ENCODE measurements at regions not wholly inside any gene's neighbourhood (a gene's known extent, or its start where the extent isn't known, plus 50 kb on each side); places are given as distances from the start of the nearest gene placed in this dataset.

DNA sequence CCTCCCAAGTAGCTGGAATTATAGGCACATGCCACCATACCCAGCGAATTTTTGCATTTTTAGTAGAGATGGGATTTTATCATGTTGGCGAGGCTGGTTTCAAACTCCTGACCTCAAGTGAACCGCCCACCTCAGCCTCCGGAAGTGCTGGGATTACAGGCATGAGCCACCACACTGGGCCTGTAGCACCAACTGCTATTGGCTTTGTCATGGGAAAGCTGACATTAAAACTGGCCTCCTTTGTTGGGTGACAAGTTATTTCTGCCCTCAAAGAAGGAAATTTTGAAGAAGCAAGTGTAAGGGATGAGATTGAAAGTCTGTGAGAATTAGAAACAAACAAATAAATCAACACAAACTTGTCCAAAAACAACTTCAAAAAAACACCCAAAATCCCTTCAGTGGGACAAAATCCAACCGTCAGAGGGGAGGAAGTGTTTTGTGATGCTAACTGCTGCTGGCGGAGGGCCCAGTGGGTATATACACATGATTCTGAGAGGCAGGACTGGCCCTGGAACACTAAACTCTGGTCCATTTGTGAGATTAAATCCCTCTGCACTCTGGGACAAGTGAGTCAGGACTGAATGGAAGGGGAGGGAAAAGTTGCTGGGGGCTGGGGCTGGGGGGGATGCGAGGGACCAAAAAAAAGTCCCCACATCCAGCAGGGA lies 87.5 kb upstream of the NAA20 start:
- DNase-seq, result no peak
- no peak for ATAC-seq (ENCODE audit: low read depth)
- no peak overlapping the region for H3K4me3 Mint-ChIP-seq
- no peaks in the 10 kb centered on the region for H3K79me2 ChIP-seq (ENCODE audit: control insufficient read depth, insufficient read depth, low read length)
- H3K36me3 ChIP-seq (replicated peaks in 1 of 2; ENCODE audit: control extremely low read depth in 1 of 2, control insufficient read depth in 1 of 2, extremely low read depth in 1 of 2, insufficient read depth in 2 of 2, low read length in 1 of 2), result no peaks in the 10 kb centered on the region
- H4K20me1 ChIP-seq (ENCODE audit: control insufficient read depth, insufficient read depth, low read length, poor library complexity, severe bottlenecking), result no peaks in the 10 kb centered on the region
- TF ChIP-seq EZH2 (IDR thresholded peaks at IDR 0.05; ENCODE audit: borderline replicate concordance, insufficient read depth, low read depth, low read length, poor library complexity, severe bottlenecking), result no peak
- TF ChIP-seq CTCF (IDR thresholded peaks at IDR 0.05), result no peak
- ChIA-PET CTCF (no interaction called here), POLR2A (interaction anchor here (0.6 kb wide), 1 partner anchor 11 kb away, joined by 3 read pairs; no protein-coding TSS in a partner anchor)
- H2AFZ ChIP-seq (ENCODE audit: insufficient read depth, low read depth, low read length, poor library complexity, severe bottlenecking), result no peak overlapping the region
- H3K4me1 Mint-ChIP-seq, result peaks cover 6% of the 10 kb centered on the region
- H3K27me3 Mint-ChIP-seq, result no peaks in the 10 kb centered on the region
- H3K4me1 ChIP-seq (ENCODE audit: control insufficient read depth in 2 of 2, insufficient read depth in 2 of 2, low read length in 2 of 2), result peaks cover 6% of the 10 kb centered on the region in 2 donors
- H3K4me3 ChIP-seq (ENCODE audit: control extremely low read depth in 1 of 5, extremely low read depth in 1 of 5, insufficient read depth in 1 of 5, low read depth in 2 of 5, low read length in 4 of 5), result no peak overlapping the region
- no peak overlapping the region for H3K27ac Mint-ChIP-seq
- H3K9me3 ChIP-seq (ENCODE audit: control extremely low read depth in 1 of 3, control insufficient read depth in 2 of 3, insufficient read depth in 1 of 3, low read length in 2 of 3), result no peaks in the 10 kb centered on the region
- no peak overlapping the region for H3K27ac ChIP-seq (ENCODE audit: low read length in 2 of 2)
- H3K27me3 ChIP-seq (replicated peaks in 1 of 4; ENCODE audit: control extremely low read depth in 1 of 4, control insufficient read depth in 3 of 4, insufficient read depth in 4 of 4, low read length in 3 of 4), result no peaks in the 10 kb centered on the region
- no peak overlapping the region for H3K9ac ChIP-seq (ENCODE audit: low read length)
- WGBS (ENCODE audit: insufficient coverage), result 84% methylated on average over 6 of the region's 7 CpGs
- intact Hi-C loops (cut with micrococcal nuclease), result no loop called here
- H3K9me3 Mint-ChIP-seq (ENCODE audit: insufficient read depth), result no peaks in the 10 kb centered on the region
- no peak overlapping the region for H3K4me2 ChIP-seq (replicated peaks; ENCODE audit: low read depth, low read length, poor library complexity, severe bottlenecking)

GRCh38 chr20:19930426-19930825 lies 86.7 kb upstream of the NAA20 start:
- POLR2A ChIA-PET, result no interaction called here
- peaks cover 14% of the 10 kb centered on the region in 2 donors for H3K4me1 ChIP-seq (ENCODE audit: control insufficient read depth in 2 of 2, insufficient read depth in 2 of 2, low read length in 2 of 2)
- Mint-ChIP-seq H3K27me3 (no peaks in the 10 kb centered on the region), H3K4me3 (no peak overlapping the region), H3K4me1 (peaks cover 14% of the 10 kb centered on the region), H3K27ac (no peak overlapping the region), H3K9me3 (ENCODE audit: insufficient read depth) (no peaks in the 10 kb centered on the region)
- H3K4me2 ChIP-seq (replicated peaks; ENCODE audit: low read depth, low read length, poor library complexity, severe bottlenecking), result no peak overlapping the region
- no peak overlapping the region for H2AFZ ChIP-seq (ENCODE audit: insufficient read depth, low read depth, low read length, poor library complexity, severe bottlenecking)
- H3K27me3 ChIP-seq (replicated peaks in 1 of 4; ENCODE audit: control extremely low read depth in 1 of 4, control insufficient read depth in 3 of 4, insufficient read depth in 4 of 4, low read length in 3 of 4), result no peaks in the 10 kb centered on the region
- no peak overlapping the region for H3K27ac ChIP-seq (ENCODE audit: low read length in 2 of 2)
- H3K4me3 ChIP-seq (ENCODE audit: control extremely low read depth in 1 of 5, extremely low read depth in 1 of 5, insufficient read depth in 1 of 5, low read depth in 2 of 5, low read length in 4 of 5), result no peak overlapping the region
- no peak for DNase-seq
- no peaks in the 10 kb centered on the region for H3K79me2 ChIP-seq (ENCODE audit: control insufficient read depth, insufficient read depth, low read length)
- no peak for ATAC-seq (ENCODE audit: low read depth)
- WGBS (ENCODE audit: insufficient coverage), result 70% methylated on average over 4 of the region's 5 CpGs
- intact Hi-C loops (cut with micrococcal nuclease), result no loop called here
- H3K9me3 ChIP-seq (ENCODE audit: control extremely low read depth in 1 of 3, control insufficient read depth in 2 of 3, insufficient read depth in 1 of 3, low read length in 2 of 3), result no peaks in the 10 kb centered on the region
- CTCF ChIA-PET, result no interaction called here
- no peaks in the 10 kb centered on the region for H3K36me3 ChIP-seq (replicated peaks in 1 of 2; ENCODE audit: control extremely low read depth in 1 of 2, control insufficient read depth in 1 of 2, extremely low read depth in 1 of 2, insufficient read depth in 2 of 2, low read length in 1 of 2)
- TF ChIP-seq CTCF (IDR thresholded peaks at IDR 0.05) (no peak), EZH2 (IDR thresholded peaks at IDR 0.05; ENCODE audit: borderline replicate concordance, insufficient read depth, low read depth, low read length, poor library complexity, severe bottlenecking) (no peak)
- H4K20me1 ChIP-seq (ENCODE audit: control insufficient read depth, insufficient read depth, low read length, poor library complexity, severe bottlenecking), result no peaks in the 10 kb centered on the region
- no peak overlapping the region for H3K9ac ChIP-seq (ENCODE audit: low read length)
